Thyroid gland (tissue), 4 donors: ENCODE measurements at regions not wholly inside any gene's neighbourhood (a gene's known extent, or its start where the extent isn't known, plus 50 kb on each side); places are given as distances from the start of the nearest gene placed in this dataset.

Source experiments
- POLR2A ChIP-seq, 2 donors: fragments of 450-650 bp; IDR thresholded peaks; one replicate each; pipeline ENCODE4 v1.6.1; 2017; ENCODE audit warnings: antibody characterized with exemption in 2 of 2, mild to moderate bottlenecking in 2 of 2, moderate library complexity in 1 of 2
- TF ChIP-seq, protein P1 (sequence below), 6 experiments: fragments of 200-600 bp in 3 of 6; fragments of 450-650 bp in 3 of 6; sonication (generic) in 3 of 6; IDR thresholded peaks; one replicate each; pipeline ENCODE4 v1.5.1; 2016 to 2019; ENCODE audit warnings: antibody characterized with exemption in 6 of 6, mild to moderate bottlenecking in 2 of 6, inconsistent platforms in 1 of 6, moderate library complexity in 1 of 6

DNA sequence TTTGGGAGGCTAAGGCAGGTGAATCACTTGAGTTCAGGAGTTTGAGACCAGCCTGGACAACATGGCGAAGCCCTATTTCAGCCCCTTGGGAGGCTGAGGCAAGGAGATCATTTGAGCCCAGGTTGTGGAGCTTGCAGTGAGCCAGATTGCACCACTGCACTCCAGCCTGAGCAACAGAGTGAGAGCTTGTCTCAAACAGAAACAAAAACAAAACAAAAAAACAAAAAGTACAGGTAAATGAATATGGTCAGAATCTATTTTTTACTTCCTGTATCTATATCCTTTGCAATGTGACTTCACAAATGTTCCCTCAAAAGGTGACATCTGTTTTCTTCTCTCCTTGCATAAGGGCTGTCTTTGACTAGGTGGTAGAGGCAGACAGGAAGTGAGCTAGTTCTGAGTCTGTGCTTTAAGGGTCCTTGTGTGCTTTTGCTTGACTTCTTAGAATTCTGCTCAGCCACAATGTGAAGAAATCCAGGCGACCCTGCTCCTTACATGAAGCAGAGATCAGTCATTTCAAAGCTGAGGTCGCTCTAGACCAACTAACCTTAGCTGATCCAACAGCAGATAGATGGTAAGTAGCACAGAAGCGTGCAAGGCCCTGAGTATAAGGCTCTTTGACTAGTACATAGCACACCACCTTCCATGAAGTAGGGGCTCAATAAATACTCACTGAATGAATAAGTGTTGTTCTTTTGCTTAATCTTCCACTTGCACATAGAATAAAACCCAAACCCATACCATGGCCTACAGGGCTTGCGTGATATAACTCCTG is 423.2 kb upstream of the PCDH15 start:
- TF ChIP-seq POLR2A (IDR thresholded peaks at IDR 0.05), result no peak
- TF ChIP-seq, protein P1, sequence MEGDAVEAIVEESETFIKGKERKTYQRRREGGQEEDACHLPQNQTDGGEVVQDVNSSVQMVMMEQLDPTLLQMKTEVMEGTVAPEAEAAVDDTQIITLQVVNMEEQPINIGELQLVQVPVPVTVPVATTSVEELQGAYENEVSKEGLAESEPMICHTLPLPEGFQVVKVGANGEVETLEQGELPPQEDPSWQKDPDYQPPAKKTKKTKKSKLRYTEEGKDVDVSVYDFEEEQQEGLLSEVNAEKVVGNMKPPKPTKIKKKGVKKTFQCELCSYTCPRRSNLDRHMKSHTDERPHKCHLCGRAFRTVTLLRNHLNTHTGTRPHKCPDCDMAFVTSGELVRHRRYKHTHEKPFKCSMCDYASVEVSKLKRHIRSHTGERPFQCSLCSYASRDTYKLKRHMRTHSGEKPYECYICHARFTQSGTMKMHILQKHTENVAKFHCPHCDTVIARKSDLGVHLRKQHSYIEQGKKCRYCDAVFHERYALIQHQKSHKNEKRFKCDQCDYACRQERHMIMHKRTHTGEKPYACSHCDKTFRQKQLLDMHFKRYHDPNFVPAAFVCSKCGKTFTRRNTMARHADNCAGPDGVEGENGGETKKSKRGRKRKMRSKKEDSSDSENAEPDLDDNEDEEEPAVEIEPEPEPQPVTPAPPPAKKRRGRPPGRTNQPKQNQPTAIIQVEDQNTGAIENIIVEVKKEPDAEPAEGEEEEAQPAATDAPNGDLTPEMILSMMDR (IDR thresholded peaks at IDR 0.05), result no peak
